HepG2 (cell line): ENCODE measurements at regions not wholly inside any gene's neighbourhood (a gene's known extent, or its start where the extent isn't known, plus 50 kb on each side); places are given as distances from the start of the nearest gene placed in this dataset.

Source experiments
- ATAC-seq: fragments of 200-7000 bp; cut with Tn5 transposase; 3 replicates; pipeline ENCODE4 v1.9.1; 2020; ENCODE audit warnings: mild to moderate bottlenecking, moderate library complexity
- BruUV-seq: library from RNA; stranded (reverse); fragments of 400-500 nt; replicated peaks from 2 replicates; lab custom pipeline; 2021; lab: Mats Ljungman, UMichigan
- CTCF ChIA-PET: fragments of 300-600 bp; formaldehyde crosslinking; extraction: SDS; loops from one replicate; lab custom pipeline; 2021; ENCODE audit warnings: low total read pairs, inconsistent platforms, low intra/inter-chr PET ratio; lab: Yijun Ruan, JAX
- POLR2A ChIA-PET: fragments of 350-600 bp; sonication (Branson Sonifier 250); formaldehyde crosslinking; loops from one replicate; lab custom pipeline; 2020; ENCODE audit warnings: antibody characterized with exemption, inconsistent platforms; lab: Yijun Ruan, JAX
- DNase-seq: peaks from one replicate; pipeline ENCODE4 v3.0.0-alpha.2; 2015; ENCODE audit warnings: low spot score
- FAIRE-seq: peaks from 3 replicates; lab custom pipeline; 2011; peaks lifted over from hg19 to GRCh38; lab: Jason Lieb, UNC
- H2AFZ ChIP-seq: one replicate; pipeline ENCODE4 v1.6.1; 2011; ENCODE audit warnings: low read length, inconsistent platforms
- H3K27ac ChIP-seq: fragments of 300-600 bp; 3 replicates; pipeline ENCODE4 v1.8.0; 2011; ENCODE audit warnings: mixed run types, mild to moderate bottlenecking, mixed read lengths, low read length, inconsistent platforms; ENCODE audit not compliant: insufficient read depth; ENCODE audit errors: extremely low read length
- H3K27me3 ChIP-seq, 2 experiments: fragments of 200-600 bp in 1 of 2; 2 replicates in 1 of 2; 3 replicates in 1 of 2; pipeline versions ENCODE4 v1.6.0 to v1.8.0; 2011; ENCODE audit warnings: low read length in 2 of 2, mild to moderate bottlenecking in 2 of 2, moderate library complexity in 2 of 2, inconsistent platforms in 1 of 2; ENCODE audit not compliant: insufficient read depth in 2 of 2, control insufficient read depth in 1 of 2
- H3K36me3 ChIP-seq, 2 experiments: fragments of 200-600 bp in 1 of 2; replicated peaks in 1 of 2; 2 replicates in 1 of 2; 3 replicates in 1 of 2; pipeline versions ENCODE4 v1.5.1 to v1.8.0; 2011; ENCODE audit warnings: low read length in 2 of 2, inconsistent platforms in 1 of 2; ENCODE audit not compliant: insufficient read depth in 2 of 2, control insufficient read depth in 1 of 2
- H3K4me1 ChIP-seq: 2 replicates; pipeline ENCODE4 v1.5.1; 2012; ENCODE audit warnings: low read length, inconsistent platforms; ENCODE audit not compliant: insufficient read depth
- H3K4me2 ChIP-seq: 2 replicates; pipeline ENCODE4 v1.6.0; 2011; ENCODE audit warnings: low read depth, low read length, inconsistent platforms
- H3K4me3 ChIP-seq, 3 experiments: fragments of 200-600 bp in 1 of 3; sonication (generic), shearing (Covaris generic) in 1 of 3; replicated peaks in 1 of 3; 2 replicates each; pipeline ENCODE4 v1.5.1; 2011 to 2016; ENCODE audit warnings: low read length in 3 of 3, inconsistent platforms in 2 of 3, low read depth in 2 of 3, mild to moderate bottlenecking in 2 of 3, control low read depth in 1 of 3, mixed read lengths in 1 of 3; ENCODE audit not compliant: insufficient read depth in 1 of 3
- H3K79me2 ChIP-seq: one replicate; pipeline ENCODE4 v1.6.1; 2011; ENCODE audit warnings: low read length, inconsistent platforms; ENCODE audit not compliant: insufficient read depth
- H3K9ac ChIP-seq: 2 replicates; pipeline ENCODE4 v1.6.0; 2011; ENCODE audit warnings: mild to moderate bottlenecking, low read depth, low read length, inconsistent platforms; ENCODE audit not compliant: insufficient read depth
- H3K9me3 ChIP-seq: 2 replicates; pipeline ENCODE4 v1.5.1; 2012; ENCODE audit warnings: mild to moderate bottlenecking, low read length
- H4K20me1 ChIP-seq: 2 replicates; pipeline ENCODE4 v1.6.0; 2011; ENCODE audit warnings: inconsistent platforms, mild to moderate bottlenecking, low read length, moderate library complexity; ENCODE audit not compliant: insufficient read depth
- ADNP ChIP-seq: sonication (generic); formaldehyde crosslinking; IDR thresholded peaks from 2 replicates; pipeline ENCODE4 v1.4.0; 2020; ENCODE audit warnings: missing genetic modification reagents
- FOXC1 ChIP-seq: sonication (generic); formaldehyde crosslinking; IDR thresholded peaks from 2 replicates; pipeline ENCODE4 v1.8.0; 2022; ENCODE audit warnings: mild to moderate bottlenecking, missing genetic modification reagents, borderline replicate concordance
- HNF1B ChIP-seq: sonication (generic); formaldehyde crosslinking; IDR thresholded peaks from 2 replicates; pipeline ENCODE4 v1.5.1; 2020; ENCODE audit warnings: mild to moderate bottlenecking, moderate library complexity, missing genetic modification reagents
- IKZF1 ChIP-seq: fragments of 450-650 bp; IDR thresholded peaks from 2 replicates; pipeline ENCODE4 v1.7.1; 2016
- JUNB ChIP-seq: sonication (generic); formaldehyde crosslinking; IDR thresholded peaks from 2 replicates; pipeline ENCODE4 v1.8.0; 2022; ENCODE audit warnings: missing genetic modification reagents, mild to moderate bottlenecking, borderline replicate concordance
- JUND ChIP-seq: sonication (generic); formaldehyde crosslinking; IDR thresholded peaks from 2 replicates; pipeline ENCODE4 v1.8.0; 2022; ENCODE audit warnings: mild to moderate bottlenecking, missing genetic modification reagents
- MIER2 ChIP-seq: IDR thresholded peaks from 2 replicates; pipeline ENCODE4 v1.6.1; 2016; ENCODE audit warnings: missing biosample characterization, missing genetic modification reagents
- NFATC3 ChIP-seq: sonication (generic); formaldehyde crosslinking; IDR thresholded peaks from 2 replicates; pipeline ENCODE4 v1.5.1; 2020; ENCODE audit warnings: mild to moderate bottlenecking, missing genetic modification reagents
- SUZ12 ChIP-seq: fragments of 150-350 bp; IDR thresholded peaks from 2 replicates; pipeline ENCODE4 v1.6.1; 2014; ENCODE audit warnings: low read depth, low read length
- TSC22D2 ChIP-seq: sonication (generic); formaldehyde crosslinking; IDR thresholded peaks from 2 replicates; pipeline ENCODE4 v1.5.1; 2020; ENCODE audit warnings: missing genetic modification reagents, mild to moderate bottlenecking, borderline replicate concordance
- ZBTB14 ChIP-seq: sonication (generic); formaldehyde crosslinking; IDR thresholded peaks from 2 replicates; pipeline ENCODE4 v1.4.0; 2020; ENCODE audit warnings: missing genetic modification reagents
- ZBTB39 ChIP-seq: sonication (generic); formaldehyde crosslinking; IDR thresholded peaks from 2 replicates; pipeline ENCODE4 v1.5.0; 2020; ENCODE audit warnings: missing genetic modification reagents
- ZNF337 ChIP-seq: sonication (generic); formaldehyde crosslinking; IDR thresholded peaks from 2 replicates; pipeline ENCODE4 v1.5.1; 2020; ENCODE audit warnings: missing genetic modification reagents, low read depth, mild to moderate bottlenecking, borderline replicate concordance
- ZNF432 ChIP-seq: sonication (generic); formaldehyde crosslinking; IDR thresholded peaks from 2 replicates; pipeline ENCODE4 v1.5.0; 2020; ENCODE audit warnings: missing genetic modification reagents, mild to moderate bottlenecking, borderline replicate concordance
- WGBS: methylation state at CpG from one replicate; pipeline ENCODE4 v1.1.6; 2017; ENCODE audit warnings: low lambda C conversion rate; 5-methylcytosine and 5-hydroxymethylcytosine counted together
- in situ Hi-C: cut with HindIII; loops from 2 replicates; pipeline ENCODE4 v1.10.0; 2017; ENCODE audit warnings: low pct_unique_long_range_greater_than_20kb; ENCODE audit not compliant: extremely low pct_ligation_motif_present
- intact Hi-C: fragments of 100-400 bp; cut with micrococcal nuclease; formaldehyde crosslinking; loops from one replicate; pipeline ENCODE4 v1.10.0; 2022; ENCODE audit not compliant: unreplicated experiment

- H4K20me1 ChIP-seq, result no peaks in the 10 kb centered on the region
- ATAC-seq (no peak), DNase-seq (no peak), FAIRE-seq (no peak)
- no peak overlapping the region for H3K9ac ChIP-seq
- 2% methylated on average over 2 of the region's 2 CpGs for WGBS
- in situ Hi-C loops, result no loop called here
- no TSS peak for BruUV-seq
- ChIA-PET CTCF (no interaction called here), POLR2A (no interaction called here)
- H2AFZ ChIP-seq, result no peak overlapping the region
- no peak overlapping the region for H3K4me2 ChIP-seq
- no peak overlapping the region for H3K27ac ChIP-seq
- H3K79me2 ChIP-seq, result no peaks in the 10 kb centered on the region
- H3K36me3 ChIP-seq, result no peaks in the 10 kb centered on the region
- TF ChIP-seq TSC22D2 (CRISPR knock-in tag), result no peak
- intact Hi-C loops, result no loop called here
- H3K4me3 ChIP-seq, result no peak overlapping the region
- no peaks in the 10 kb centered on the region for H3K27me3 ChIP-seq
- H3K4me1 ChIP-seq, result no peaks in the 10 kb centered on the region
- H3K9me3 ChIP-seq, result 0 out of 2 replicates have a peak, but pooled peaks cover 1% of the 10 kb centered on the region
These were observed 140.1 kb downstream of the ALG10B start for GRCh38 chr12:38456537-38457120.

GRCh38 chr12:38465020-38465419, 148.4 kb downstream of the ALG10B start:
- no peaks in the 10 kb centered on the region for H3K9me3 ChIP-seq
- FAIRE-seq, result no peak
- H4K20me1 ChIP-seq, result no peaks in the 10 kb centered on the region
- H3K4me1 ChIP-seq, result no peaks in the 10 kb centered on the region
- no peaks in the 10 kb centered on the region for H3K79me2 ChIP-seq
- 16% methylated on average over 5 of the region's 5 CpGs for WGBS
- H2AFZ ChIP-seq, result no peak overlapping the region
- in situ Hi-C loops (no loop called here), intact Hi-C loops (no loop called here)
- H3K36me3 ChIP-seq, result no peaks in the 10 kb centered on the region
- ATAC-seq, result no peak
- TF ChIP-seq ADNP (CRISPR knock-in tag) (no peak), HNF1B (CRISPR knock-in tag) (no peak), ZNF432 (CRISPR knock-in tag) (no peak), IKZF1 (no peak), ZBTB14 (CRISPR knock-in tag) (no peak), JUND (no peak), ZNF337 (CRISPR knock-in tag) (no peak), SUZ12 (no peak), NFATC3 (no peak), MIER2 (no peak), JUNB (no peak), FOXC1 (CRISPR knock-in tag) (no peak), ZBTB39 (CRISPR knock-in tag) (no peak)
- POLR2A ChIA-PET, result no interaction called here
- no peak overlapping the region for H3K9ac ChIP-seq
- H3K27ac ChIP-seq, result no peak overlapping the region
- DNase-seq, result no peak
- no TSS peak for BruUV-seq
- no peak overlapping the region for H3K4me2 ChIP-seq
- H3K27me3 ChIP-seq, result no peaks in the 10 kb centered on the region
- CTCF ChIA-PET, result no interaction called here
- H3K4me3 ChIP-seq, result no peak overlapping the region
